ENCODE measurements at regions not wholly inside any gene's neighbourhood (a gene's known extent, or its start where the extent isn't known, plus 50 kb on each side); places are given as distances from the start of the nearest gene placed in this dataset.

- H3K27ac ChIP-seq (ENCODE audit: control insufficient read depth, insufficient read depth) = peak overlapping the region; percentile 18
- FAIRE-seq (peak; percentile 78), DNase-seq (ENCODE audit: low read depth, low spot score) (peak; percentile 51), ATAC-seq (peak; percentile 90)
- H3K4me2 ChIP-seq (ENCODE audit: control insufficient read depth, insufficient read depth) = peak overlapping the region; percentile 66
- H3K79me2 ChIP-seq (ENCODE audit: control insufficient read depth, insufficient read depth, low read length) = no peaks in the 10 kb centered on the region
- RAD21 ChIA-PET (ENCODE audit: unreplicated experiment) = interaction anchor here (0.8 to 3.3 kb wide), 3 partner anchors 14 to 109 kb away, joined by 3 to 20 read pairs (median 5); partner anchors contain the start of gene PPP3CA
- BruUV-seq (replicated peaks) = no TSS peak
- H3K27me3 ChIP-seq (replicated peaks in 1 of 2; ENCODE audit: control insufficient read depth in 2 of 2, insufficient read depth in 2 of 2, low read length in 1 of 2) = no peaks in the 10 kb centered on the region
- no peaks in the 10 kb centered on the region for H4K20me1 ChIP-seq (ENCODE audit: control insufficient read depth, insufficient read depth)
- in situ Hi-C loops (cut with MboI) = no loop called here
- 0% methylated on average over 2 of the region's 2 CpGs for WGBS (ENCODE audit: insufficient coverage, insufficient replicate concordance, low lambda C conversion rate, missing lambda C conversion rate)
- H2AFZ ChIP-seq (ENCODE audit: control insufficient read depth, low read depth, low read length) = no peak overlapping the region
- CTCF ChIA-PET = interaction anchor here (1.1 to 1.5 kb wide), 4 partner anchors 10 to 249 kb away, joined by 3 to 4 read pairs (median 3); no protein-coding TSS in a partner anchor
- SMC1A ChIA-PET (ENCODE audit: uncharacterized antibody, unreplicated experiment) = interaction anchor here (0.5 to 1.9 kb wide), 15 partner anchors 11 to 1324 kb away, joined by 3 to 11 read pairs (median 3); partner anchors contain the start of gene PPP3CA
- no peaks in the 10 kb centered on the region for H3K36me3 ChIP-seq (ENCODE audit: control insufficient read depth in 2 of 2, insufficient read depth in 2 of 2, low read length in 1 of 2)
- POLR2A ChIA-PET = interaction anchor here (0.8 kb wide), 1 partner anchor 70 kb away, joined by 3 read pairs; no protein-coding TSS in a partner anchor
- no peak overlapping the region for H3K9ac ChIP-seq (ENCODE audit: control insufficient read depth, insufficient read depth, low read length)
- peaks cover 21% of the 10 kb centered on the region for H3K4me1 ChIP-seq (ENCODE audit: control insufficient read depth, insufficient read depth, low read length)
- no peak overlapping the region for H3K4me3 ChIP-seq
- intact Hi-C loops (cut with micrococcal nuclease; ENCODE audit: unreplicated experiment) = loop anchor here (5.0 to 10.0 kb wide), 2 partner anchors 71 to 387 kb away; partner anchors contain the start of gene PPP3CA
- H3K9me3 ChIP-seq (replicated peaks; ENCODE audit: control insufficient read depth, insufficient read depth, low read length) = peaks cover 9% of the 10 kb centered on the region; the same call in 1 of the 3 replicates
- TF ChIP-seq EED (IDR thresholded peaks at IDR 0.05; ENCODE audit: low read depth) (0 out of 2 replicates have a peak, but pooled peaks have one; percentile 30), IKZF1 (conservative IDR thresholded peaks at IDR 0.05) (peak; percentile 80), ZNF687 (IDR thresholded peaks at IDR 0.05) (no peak), FOXM1 (IDR thresholded peaks at IDR 0.05; ENCODE audit: low read depth, low read length) (peak; percentile 79), BCL11A (IDR thresholded peaks at IDR 0.05; ENCODE audit: low read depth, low read length) (peak; percentile 84), ATF7 (IDR thresholded peaks at IDR 0.05; ENCODE audit: low read depth) (peak; percentile 56; the same call in 1 of the 2 replicates), WRNIP1 (IDR thresholded peaks at IDR 0.05; ENCODE audit: borderline replicate concordance, low read depth, low read length) (no peak), BCL3 (IDR thresholded peaks at IDR 0.05; ENCODE audit: borderline replicate concordance, insufficient read depth, low read depth, low read length, poor library complexity, severe bottlenecking) (no peak), ZBED1 (IDR thresholded peaks at IDR 0.05; ENCODE audit: borderline replicate concordance) (peak; percentile 54; the same call in 1 of the 2 replicates), BMI1 (IDR thresholded peaks at IDR 0.05; ENCODE audit: borderline replicate concordance) (peak; percentile 52; the same call in 1 of the 2 replicates), CUX1 (IDR thresholded peaks at IDR 0.05; ENCODE audit: insufficient replicate concordance, low read depth, low read length) (no peak)
Observed at GRCh38 chr4:101418055-101418454, 70.7 kb upstream of the PPP3CA start.
